Kidney epithelial cell (primary cell): ENCODE measurements at regions not wholly inside any gene's neighbourhood (a gene's known extent, or its start where the extent isn't known, plus 50 kb on each side); places are given as distances from the start of the nearest gene placed in this dataset.

Experiments used
- DNase-seq: peaks from one replicate; pipeline ENCODE4 v3.0.0-alpha.2; 2010; ENCODE audit warnings: low read depth
- H3K27me3 ChIP-seq: 2 replicates; pipeline ENCODE4 v1.6.0; 2011; ENCODE audit warnings: low read length; ENCODE audit not compliant: control insufficient read depth, insufficient read depth
- H3K36me3 ChIP-seq: 2 replicates; pipeline ENCODE4 v1.5.1; 2011; ENCODE audit warnings: low read length; ENCODE audit not compliant: control insufficient read depth, insufficient read depth
- H3K4me3 ChIP-seq: 2 replicates; pipeline ENCODE4 v1.5.1; 2011; ENCODE audit warnings: low read depth, mild to moderate bottlenecking, control low read depth, low read length
- TF ChIP-seq, protein P1 (sequence below): IDR thresholded peaks from 2 replicates; pipeline ENCODE4 v1.5.1; 2011; ENCODE audit warnings: mild to moderate bottlenecking, moderate library complexity, low read length, control low read depth, inconsistent platforms; ENCODE audit not compliant: insufficient read depth, poor library complexity, severe bottlenecking

DNA sequence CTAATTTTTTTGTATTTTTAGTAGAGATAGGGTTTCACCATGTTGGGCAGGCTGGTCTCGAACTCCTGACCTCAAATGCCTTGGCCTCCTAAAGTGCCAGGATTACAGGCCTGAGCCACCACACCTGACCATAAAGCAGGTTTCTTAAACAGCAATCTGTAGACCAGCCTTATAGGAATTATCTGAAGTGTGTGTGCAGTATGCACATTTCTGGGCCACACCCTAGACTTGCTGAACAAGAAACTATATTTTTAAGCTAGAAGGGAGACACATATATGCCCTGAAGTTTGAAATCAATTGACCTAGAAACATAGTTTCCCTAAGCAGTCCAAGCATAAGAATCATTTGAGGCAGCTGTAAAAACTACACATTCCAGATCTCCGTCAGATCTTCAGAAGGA lies 805.7 kb downstream of the TUSC7 start:
- TF ChIP-seq, protein P1, sequence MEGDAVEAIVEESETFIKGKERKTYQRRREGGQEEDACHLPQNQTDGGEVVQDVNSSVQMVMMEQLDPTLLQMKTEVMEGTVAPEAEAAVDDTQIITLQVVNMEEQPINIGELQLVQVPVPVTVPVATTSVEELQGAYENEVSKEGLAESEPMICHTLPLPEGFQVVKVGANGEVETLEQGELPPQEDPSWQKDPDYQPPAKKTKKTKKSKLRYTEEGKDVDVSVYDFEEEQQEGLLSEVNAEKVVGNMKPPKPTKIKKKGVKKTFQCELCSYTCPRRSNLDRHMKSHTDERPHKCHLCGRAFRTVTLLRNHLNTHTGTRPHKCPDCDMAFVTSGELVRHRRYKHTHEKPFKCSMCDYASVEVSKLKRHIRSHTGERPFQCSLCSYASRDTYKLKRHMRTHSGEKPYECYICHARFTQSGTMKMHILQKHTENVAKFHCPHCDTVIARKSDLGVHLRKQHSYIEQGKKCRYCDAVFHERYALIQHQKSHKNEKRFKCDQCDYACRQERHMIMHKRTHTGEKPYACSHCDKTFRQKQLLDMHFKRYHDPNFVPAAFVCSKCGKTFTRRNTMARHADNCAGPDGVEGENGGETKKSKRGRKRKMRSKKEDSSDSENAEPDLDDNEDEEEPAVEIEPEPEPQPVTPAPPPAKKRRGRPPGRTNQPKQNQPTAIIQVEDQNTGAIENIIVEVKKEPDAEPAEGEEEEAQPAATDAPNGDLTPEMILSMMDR = no peak
- H3K36me3 ChIP-seq = no peaks in the 10 kb centered on the region
- DNase-seq = no peak
- H3K27me3 ChIP-seq = no peaks in the 10 kb centered on the region
- H3K4me3 ChIP-seq = no peak overlapping the region

DNA sequence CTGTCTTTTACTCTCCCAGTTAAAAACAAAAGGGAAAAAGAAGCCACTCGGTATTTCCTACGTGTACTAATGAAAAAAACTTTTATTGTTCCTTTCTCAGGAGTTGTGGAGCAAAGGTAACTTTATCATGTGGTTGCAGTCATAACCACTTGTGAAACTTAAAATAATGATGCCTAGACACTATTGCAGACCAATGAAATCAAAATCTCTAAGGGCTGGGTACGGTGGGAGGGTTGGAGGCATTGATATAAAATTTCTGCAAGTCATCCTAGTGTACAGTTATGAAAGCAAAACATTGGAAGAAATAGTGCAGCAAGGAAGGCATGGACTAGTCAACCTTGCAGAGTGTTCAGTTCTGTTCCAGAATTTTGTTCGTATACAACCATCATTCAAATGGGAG lies 808.8 kb downstream of the TUSC7 start:
- Histone ChIP-seq H3K36me3 (no peaks in the 10 kb centered on the region), H3K27me3 (no peaks in the 10 kb centered on the region), H3K4me3 (no peak overlapping the region)
- TF ChIP-seq, protein P1 = no peak
- no peak for DNase-seq

DNA sequence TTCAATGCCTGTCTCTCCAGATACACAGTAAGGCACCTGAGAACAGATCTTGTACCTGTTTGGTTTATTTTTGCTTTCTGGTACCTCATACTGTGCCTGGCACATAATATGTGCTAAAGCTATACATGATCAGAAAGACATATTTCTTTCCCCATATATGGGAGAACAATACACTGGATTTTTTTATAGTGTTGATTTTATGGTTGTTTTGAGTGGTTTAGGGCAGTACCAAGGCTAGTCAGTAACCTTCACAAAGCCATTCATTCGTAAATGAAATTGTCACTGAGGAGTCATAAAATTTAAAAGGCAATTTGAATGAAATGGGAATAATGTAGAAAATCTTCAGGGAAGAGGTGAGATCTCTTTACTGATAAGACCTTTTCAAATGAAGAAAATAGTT lies 810.2 kb downstream of the TUSC7 start:
- TF ChIP-seq, protein P1 = no peak
- no peak overlapping the region for H3K4me3 ChIP-seq

DNA sequence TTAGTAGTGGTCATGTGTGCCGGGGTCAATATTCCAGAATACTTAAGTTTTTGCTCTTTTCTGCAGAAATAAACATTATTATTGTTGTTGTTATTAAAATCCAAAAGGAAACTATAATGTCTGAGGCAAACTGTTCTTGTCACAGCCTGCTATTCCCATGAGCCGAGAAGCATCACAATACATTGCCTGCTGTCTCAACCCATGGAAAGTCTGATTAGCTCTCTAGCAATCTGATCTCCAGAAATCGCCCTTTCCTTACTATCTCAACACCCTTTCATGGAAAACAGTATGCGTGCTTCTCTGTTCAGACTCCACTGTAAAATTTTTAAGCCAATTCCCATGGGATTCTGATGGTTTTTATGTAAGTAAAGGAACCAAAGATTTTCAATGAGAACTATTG lies 811.0 kb downstream of the TUSC7 start:
- TF ChIP-seq, protein P1 = no peak
- no peak for DNase-seq
- Histone ChIP-seq H3K27me3 (no peaks in the 10 kb centered on the region), H3K36me3 (no peaks in the 10 kb centered on the region), H3K4me3 (no peak overlapping the region)

More for the DNA sequence above, 810.2 kb downstream of the TUSC7 start:
- H3K36me3 ChIP-seq = no peaks in the 10 kb centered on the region
- DNase-seq = no peak
- no peaks in the 10 kb centered on the region for H3K27me3 ChIP-seq

DNA sequence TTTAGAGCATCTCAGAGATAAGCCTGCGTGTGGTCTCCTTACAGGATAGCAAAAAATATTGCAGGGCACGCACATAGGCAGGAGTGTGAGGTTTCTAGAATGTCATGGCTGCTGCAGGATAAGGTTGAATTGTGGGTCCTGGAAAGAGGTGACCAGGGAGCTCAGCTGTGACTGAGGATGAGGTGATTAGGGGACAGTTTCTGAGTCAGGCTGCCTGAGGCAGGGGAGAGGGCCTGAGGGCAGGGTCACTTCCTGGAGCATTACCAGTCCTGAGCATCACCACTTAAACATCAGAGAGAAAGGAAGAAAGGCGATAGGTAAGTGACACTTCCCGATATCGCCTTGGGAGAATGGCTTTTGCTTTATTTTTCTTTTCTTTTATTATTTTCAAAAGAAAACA lies 813.8 kb downstream of the TUSC7 start:
- Histone ChIP-seq H3K36me3 (no peaks in the 10 kb centered on the region), H3K4me3 (no peak overlapping the region), H3K27me3 (no peaks in the 10 kb centered on the region)
- DNase-seq = no peak
- TF ChIP-seq, protein P1 = no peak

DNA sequence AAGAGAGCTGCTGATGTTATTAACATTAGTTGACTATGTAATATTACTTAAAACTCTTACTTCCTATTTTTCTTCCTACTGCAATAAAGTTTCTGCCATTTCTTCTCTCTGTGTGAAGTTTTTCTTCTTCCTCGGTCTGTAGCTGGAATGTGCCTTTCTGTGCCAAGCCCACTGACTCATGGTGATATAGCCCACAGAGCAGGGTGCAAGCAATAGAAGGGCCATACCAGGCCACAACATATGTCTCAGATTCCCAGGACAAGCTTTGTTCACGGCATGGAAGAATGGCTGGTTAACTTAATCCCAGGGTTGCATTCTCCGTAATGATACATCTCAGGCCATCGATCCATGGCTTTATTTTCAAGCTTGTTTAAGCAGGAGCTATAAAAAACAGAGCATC lies 815.3 kb downstream of the TUSC7 start:
- Histone ChIP-seq H3K36me3 (no peaks in the 10 kb centered on the region), H3K4me3 (no peak overlapping the region), H3K27me3 (no peaks in the 10 kb centered on the region)
- DNase-seq = peak; percentile 34
- TF ChIP-seq, protein P1 = no peak
